Erythroblast (primary cell): ENCODE measurements at regions not wholly inside any gene's neighbourhood (a gene's known extent, or its start where the extent isn't known, plus 50 kb on each side); places are given as distances from the start of the nearest gene placed in this dataset.

Source experiments
- GATA1 ChIP-seq: IDR thresholded peaks from 2 replicates; pipeline ENCODE4 v1.6.1; 2011; ENCODE audit warnings: low read depth, mild to moderate bottlenecking, control low read depth, low read length, moderate library complexity
- POLR2A ChIP-seq: IDR thresholded peaks from 2 replicates; pipeline ENCODE4 v1.6.1; 2011; ENCODE audit warnings: mild to moderate bottlenecking, low read length

GRCh38 chr17:53696286-53696685 lies 126.4 kb upstream of the KIF2B start:
- TF ChIP-seq POLR2A = no peak
- no peak for TF ChIP-seq GATA1
